ENCODE measurements at regions not wholly inside any gene's neighbourhood (a gene's known extent, or its start where the extent isn't known, plus 50 kb on each side); places are given as distances from the start of the nearest gene placed in this dataset.

- DNase-seq (ENCODE audit: low spot score, unreplicated experiment): no peak
- TF ChIP-seq CTCF (IDR thresholded peaks at IDR 0.05; ENCODE audit: unreplicated experiment): no peak
- Mint-ChIP-seq H3K4me3 (ENCODE audit: low read depth) (no peak overlapping the region), H3K27me3 (peaks cover 38% of the 10 kb centered on the region), H3K36me3 (ENCODE audit: insufficient read depth) (no peaks in the 10 kb centered on the region), H3K9me3 (ENCODE audit: low read depth) (no peaks in the 10 kb centered on the region), H3K27ac (no peak overlapping the region), H3K4me1 (ENCODE audit: low read depth) (no peaks in the 10 kb centered on the region)
Observed at GRCh38 chr16:51868631-51869030, 678.3 kb downstream of the TOX3 start.

GRCh38 chr16:51867386-51868065 lies 679.4 kb downstream of the TOX3 start:
- H3K4me3 Mint-ChIP-seq (ENCODE audit: low read depth): no peak overlapping the region
- H3K27me3 Mint-ChIP-seq: peaks cover 35% of the 10 kb centered on the region
- H3K36me3 Mint-ChIP-seq (ENCODE audit: insufficient read depth): no peaks in the 10 kb centered on the region
- no peak for TF ChIP-seq CTCF (IDR thresholded peaks at IDR 0.05; ENCODE audit: unreplicated experiment)
- H3K4me1 Mint-ChIP-seq (ENCODE audit: low read depth): no peaks in the 10 kb centered on the region
- H3K27ac Mint-ChIP-seq: no peak overlapping the region
- no peaks in the 10 kb centered on the region for H3K9me3 Mint-ChIP-seq (ENCODE audit: low read depth)
- DNase-seq (ENCODE audit: low spot score, unreplicated experiment): no peak

GRCh38 chr16:51864575-51864974 lies 682.4 kb downstream of the TOX3 start:
- no peak overlapping the region for H3K4me3 Mint-ChIP-seq (ENCODE audit: low read depth)
- H3K4me1 Mint-ChIP-seq (ENCODE audit: low read depth): no peaks in the 10 kb centered on the region
- TF ChIP-seq CTCF (IDR thresholded peaks at IDR 0.05; ENCODE audit: unreplicated experiment): no peak
- no peaks in the 10 kb centered on the region for H3K36me3 Mint-ChIP-seq (ENCODE audit: insufficient read depth)
- no peaks in the 10 kb centered on the region for H3K9me3 Mint-ChIP-seq (ENCODE audit: low read depth)
- H3K27me3 Mint-ChIP-seq: peaks cover 30% of the 10 kb centered on the region
- no peak for DNase-seq (ENCODE audit: low spot score, unreplicated experiment)
- H3K27ac Mint-ChIP-seq: no peak overlapping the region

- no peak for DNase-seq (ENCODE audit: low spot score, unreplicated experiment)
- Mint-ChIP-seq H3K27me3 (peaks cover 49% of the 10 kb centered on the region), H3K4me1 (ENCODE audit: low read depth) (peaks cover 3% of the 10 kb centered on the region), H3K9me3 (ENCODE audit: low read depth) (no peaks in the 10 kb centered on the region), H3K27ac (no peak overlapping the region), H3K4me3 (ENCODE audit: low read depth) (no peak overlapping the region), H3K36me3 (ENCODE audit: insufficient read depth) (no peaks in the 10 kb centered on the region)
- no peak for TF ChIP-seq CTCF (IDR thresholded peaks at IDR 0.05; ENCODE audit: unreplicated experiment)
Observed at GRCh38 chr16:51854401-51854951, 692.5 kb downstream of the TOX3 start.

GRCh38 chr16:51853586-51853985 lies 693.4 kb downstream of the TOX3 start:
- TF ChIP-seq CTCF (IDR thresholded peaks at IDR 0.05; ENCODE audit: unreplicated experiment): no peak
- Mint-ChIP-seq H3K27me3 (peaks cover 43% of the 10 kb centered on the region), H3K4me3 (ENCODE audit: low read depth) (no peak overlapping the region), H3K27ac (no peak overlapping the region), H3K36me3 (ENCODE audit: insufficient read depth) (no peaks in the 10 kb centered on the region), H3K4me1 (ENCODE audit: low read depth) (peaks cover 5% of the 10 kb centered on the region), H3K9me3 (ENCODE audit: low read depth) (no peaks in the 10 kb centered on the region)
- DNase-seq (ENCODE audit: low spot score, unreplicated experiment): no peak
